ENCODE measurements at regions not wholly inside any gene's neighbourhood (a gene's known extent, or its start where the extent isn't known, plus 50 kb on each side); places are given as distances from the start of the nearest gene placed in this dataset.

DNA sequence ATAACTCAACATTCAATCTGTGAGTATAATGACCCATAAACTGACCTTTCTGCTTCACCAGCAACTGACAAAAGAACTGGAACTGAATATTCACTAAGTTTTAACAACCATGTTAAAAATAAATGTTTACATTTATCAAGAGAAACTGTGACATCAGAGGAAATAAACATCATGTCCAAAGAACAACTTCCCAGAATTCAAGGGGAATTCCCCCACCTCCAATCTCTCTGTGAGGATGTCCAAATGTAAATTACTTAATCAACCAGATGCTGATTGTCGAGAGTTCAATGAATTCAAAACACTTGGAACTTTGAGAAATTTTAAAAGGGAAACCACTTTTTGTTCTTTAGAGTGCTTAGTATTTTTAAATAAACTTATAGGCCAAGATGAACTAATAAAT lies 365.6 kb upstream of the ADGRL2 start:
- DNase-seq (ENCODE audit: low read depth, low spot score): no peak
- CTCF ChIA-PET: no interaction called here
- BruUV-seq (replicated peaks): no TSS peak
- POLR2A ChIA-PET: no interaction called here
- TF ChIP-seq, protein P1, sequence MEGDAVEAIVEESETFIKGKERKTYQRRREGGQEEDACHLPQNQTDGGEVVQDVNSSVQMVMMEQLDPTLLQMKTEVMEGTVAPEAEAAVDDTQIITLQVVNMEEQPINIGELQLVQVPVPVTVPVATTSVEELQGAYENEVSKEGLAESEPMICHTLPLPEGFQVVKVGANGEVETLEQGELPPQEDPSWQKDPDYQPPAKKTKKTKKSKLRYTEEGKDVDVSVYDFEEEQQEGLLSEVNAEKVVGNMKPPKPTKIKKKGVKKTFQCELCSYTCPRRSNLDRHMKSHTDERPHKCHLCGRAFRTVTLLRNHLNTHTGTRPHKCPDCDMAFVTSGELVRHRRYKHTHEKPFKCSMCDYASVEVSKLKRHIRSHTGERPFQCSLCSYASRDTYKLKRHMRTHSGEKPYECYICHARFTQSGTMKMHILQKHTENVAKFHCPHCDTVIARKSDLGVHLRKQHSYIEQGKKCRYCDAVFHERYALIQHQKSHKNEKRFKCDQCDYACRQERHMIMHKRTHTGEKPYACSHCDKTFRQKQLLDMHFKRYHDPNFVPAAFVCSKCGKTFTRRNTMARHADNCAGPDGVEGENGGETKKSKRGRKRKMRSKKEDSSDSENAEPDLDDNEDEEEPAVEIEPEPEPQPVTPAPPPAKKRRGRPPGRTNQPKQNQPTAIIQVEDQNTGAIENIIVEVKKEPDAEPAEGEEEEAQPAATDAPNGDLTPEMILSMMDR (IDR thresholded peaks at IDR 0.05): no peak
- TF ChIP-seq SIN3A (IDR thresholded peaks at IDR 0.05; ENCODE audit: borderline replicate concordance, insufficient read depth, low read depth, low read length): no peak
- no peak for TF ChIP-seq POLR2AphosphoS5 (IDR thresholded peaks at IDR 0.05; ENCODE audit: low read depth, low read length)
- no peak for TF ChIP-seq TCF7L2 (IDR thresholded peaks at IDR 0.05; ENCODE audit: low read depth, low read length)
- TF ChIP-seq, protein P2, sequence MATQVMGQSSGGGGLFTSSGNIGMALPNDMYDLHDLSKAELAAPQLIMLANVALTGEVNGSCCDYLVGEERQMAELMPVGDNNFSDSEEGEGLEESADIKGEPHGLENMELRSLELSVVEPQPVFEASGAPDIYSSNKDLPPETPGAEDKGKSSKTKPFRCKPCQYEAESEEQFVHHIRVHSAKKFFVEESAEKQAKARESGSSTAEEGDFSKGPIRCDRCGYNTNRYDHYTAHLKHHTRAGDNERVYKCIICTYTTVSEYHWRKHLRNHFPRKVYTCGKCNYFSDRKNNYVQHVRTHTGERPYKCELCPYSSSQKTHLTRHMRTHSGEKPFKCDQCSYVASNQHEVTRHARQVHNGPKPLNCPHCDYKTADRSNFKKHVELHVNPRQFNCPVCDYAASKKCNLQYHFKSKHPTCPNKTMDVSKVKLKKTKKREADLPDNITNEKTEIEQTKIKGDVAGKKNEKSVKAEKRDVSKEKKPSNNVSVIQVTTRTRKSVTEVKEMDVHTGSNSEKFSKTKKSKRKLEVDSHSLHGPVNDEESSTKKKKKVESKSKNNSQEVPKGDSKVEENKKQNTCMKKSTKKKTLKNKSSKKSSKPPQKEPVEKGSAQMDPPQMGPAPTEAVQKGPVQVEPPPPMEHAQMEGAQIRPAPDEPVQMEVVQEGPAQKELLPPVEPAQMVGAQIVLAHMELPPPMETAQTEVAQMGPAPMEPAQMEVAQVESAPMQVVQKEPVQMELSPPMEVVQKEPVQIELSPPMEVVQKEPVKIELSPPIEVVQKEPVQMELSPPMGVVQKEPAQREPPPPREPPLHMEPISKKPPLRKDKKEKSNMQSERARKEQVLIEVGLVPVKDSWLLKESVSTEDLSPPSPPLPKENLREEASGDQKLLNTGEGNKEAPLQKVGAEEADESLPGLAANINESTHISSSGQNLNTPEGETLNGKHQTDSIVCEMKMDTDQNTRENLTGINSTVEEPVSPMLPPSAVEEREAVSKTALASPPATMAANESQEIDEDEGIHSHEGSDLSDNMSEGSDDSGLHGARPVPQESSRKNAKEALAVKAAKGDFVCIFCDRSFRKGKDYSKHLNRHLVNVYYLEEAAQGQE (IDR thresholded peaks at IDR 0.05; ENCODE audit: insufficient read depth in 1 of 2, low read depth in 2 of 2, low read length in 1 of 2): no peak
- H3K4me3 ChIP-seq (ENCODE audit: low read depth in 2 of 2, low read length in 2 of 2): no peak overlapping the region
- no peak overlapping the region for H3K27ac ChIP-seq (ENCODE audit: low read length)
- no peaks in the 10 kb centered on the region for H3K27me3 ChIP-seq (ENCODE audit: control insufficient read depth, insufficient read depth, low read length)
- in situ Hi-C loops (cut with HindIII; ENCODE audit: low pct_unique_long_range_greater_than_20kb, low sequenced_read_pairs) (no loop called here), intact Hi-C loops (cut with micrococcal nuclease; ENCODE audit: unreplicated experiment) (loop anchor here (10.0 kb wide), 1 partner anchor 120 kb away; no protein-coding TSS in a partner anchor)
- no peak for ATAC-seq
- no peaks in the 10 kb centered on the region for H3K9me3 ChIP-seq (ENCODE audit: control insufficient read depth, insufficient read depth, low read depth, low read length)
- no peaks in the 10 kb centered on the region for H3K36me3 ChIP-seq (ENCODE audit: control insufficient read depth, insufficient read depth, low read length)
- no peaks in the 10 kb centered on the region for H3K4me1 ChIP-seq (ENCODE audit: control insufficient read depth, insufficient read depth, low read length)

DNA sequence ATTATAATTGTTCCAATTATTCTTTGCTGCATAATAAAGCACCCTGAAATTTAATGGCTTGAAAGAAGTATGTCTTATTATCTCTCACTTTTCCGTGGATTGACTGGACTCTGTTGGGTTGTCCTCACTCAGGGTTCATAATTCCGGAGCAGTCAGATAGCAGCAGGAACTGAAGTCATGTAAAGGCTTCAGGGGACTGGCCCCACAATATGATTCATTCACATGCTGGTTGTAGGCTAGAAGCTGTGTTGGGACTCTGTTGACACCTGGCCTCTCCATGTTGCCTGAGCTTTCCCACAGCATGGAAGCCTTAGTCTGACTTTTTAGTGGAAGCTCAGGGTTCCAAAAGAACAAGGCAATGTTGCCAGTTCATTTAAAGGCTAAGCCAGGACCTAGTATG lies 367.1 kb upstream of the ADGRL2 start:
- TF ChIP-seq, protein P1 (IDR thresholded peaks at IDR 0.05): no peak
- TF ChIP-seq SIN3A (IDR thresholded peaks at IDR 0.05; ENCODE audit: borderline replicate concordance, insufficient read depth, low read depth, low read length): no peak
- TF ChIP-seq POLR2AphosphoS5 (IDR thresholded peaks at IDR 0.05; ENCODE audit: low read depth, low read length): no peak
- no peak for TF ChIP-seq TCF7L2 (IDR thresholded peaks at IDR 0.05; ENCODE audit: low read depth, low read length)
- TF ChIP-seq, protein P2 (IDR thresholded peaks at IDR 0.05; ENCODE audit: insufficient read depth in 1 of 2, low read depth in 2 of 2, low read length in 1 of 2): no peak
- ChIA-PET POLR2A (no interaction called here), CTCF (no interaction called here)

More for the DNA sequence above, 367.1 kb upstream of the ADGRL2 start:
- Histone ChIP-seq H3K9me3 (ENCODE audit: control insufficient read depth, insufficient read depth, low read depth, low read length) (no peaks in the 10 kb centered on the region), H3K36me3 (ENCODE audit: control insufficient read depth, insufficient read depth, low read length) (no peaks in the 10 kb centered on the region), H3K27me3 (ENCODE audit: control insufficient read depth, insufficient read depth, low read length) (no peaks in the 10 kb centered on the region), H3K4me3 (ENCODE audit: low read depth in 2 of 2, low read length in 2 of 2) (no peak overlapping the region), H3K27ac (ENCODE audit: low read length) (no peak overlapping the region), H3K4me1 (ENCODE audit: control insufficient read depth, insufficient read depth, low read length) (no peaks in the 10 kb centered on the region)
- ATAC-seq (no peak), DNase-seq (ENCODE audit: low read depth, low spot score) (no peak)
- intact Hi-C loops (cut with micrococcal nuclease; ENCODE audit: unreplicated experiment) (loop anchor here (10.0 kb wide), 1 partner anchor 119 kb away; no protein-coding TSS in a partner anchor), in situ Hi-C loops (cut with HindIII; ENCODE audit: low pct_unique_long_range_greater_than_20kb, low sequenced_read_pairs) (no loop called here)
- BruUV-seq (replicated peaks): no TSS peak

All from Panc1 (cell line).